HepG2 (cell line): ENCODE measurements at regions not wholly inside any gene's neighbourhood (a gene's known extent, or its start where the extent isn't known, plus 50 kb on each side); places are given as distances from the start of the nearest gene placed in this dataset.

Source experiments
- ATAC-seq: fragments of 200-7000 bp; cut with Tn5 transposase; 3 replicates; pipeline ENCODE4 v1.9.1; 2020; ENCODE audit warnings: mild to moderate bottlenecking, moderate library complexity
- BruUV-seq: library from RNA; stranded (reverse); fragments of 400-500 nt; replicated peaks from 2 replicates; lab custom pipeline; 2021; lab: Mats Ljungman, UMichigan
- CTCF ChIA-PET: fragments of 300-600 bp; formaldehyde crosslinking; extraction: SDS; loops from one replicate; lab custom pipeline; 2021; ENCODE audit warnings: low total read pairs, inconsistent platforms, low intra/inter-chr PET ratio; lab: Yijun Ruan, JAX
- POLR2A ChIA-PET: fragments of 350-600 bp; sonication (Branson Sonifier 250); formaldehyde crosslinking; loops from one replicate; lab custom pipeline; 2020; ENCODE audit warnings: antibody characterized with exemption, inconsistent platforms; lab: Yijun Ruan, JAX
- DNase-seq: peaks from one replicate; pipeline ENCODE4 v3.0.0-alpha.2; 2015; ENCODE audit warnings: low spot score
- FAIRE-seq: peaks from 3 replicates; lab custom pipeline; 2011; peaks lifted over from hg19 to GRCh38; lab: Jason Lieb, UNC
- H2AFZ ChIP-seq: one replicate; pipeline ENCODE4 v1.6.1; 2011; ENCODE audit warnings: low read length, inconsistent platforms
- H3K27ac ChIP-seq: fragments of 300-600 bp; 3 replicates; pipeline ENCODE4 v1.8.0; 2011; ENCODE audit warnings: mixed run types, mild to moderate bottlenecking, mixed read lengths, low read length, inconsistent platforms; ENCODE audit not compliant: insufficient read depth; ENCODE audit errors: extremely low read length
- H3K27me3 ChIP-seq, 2 experiments: fragments of 200-600 bp in 1 of 2; 2 replicates in 1 of 2; 3 replicates in 1 of 2; pipeline versions ENCODE4 v1.6.0 to v1.8.0; 2011; ENCODE audit warnings: low read length in 2 of 2, mild to moderate bottlenecking in 2 of 2, moderate library complexity in 2 of 2, inconsistent platforms in 1 of 2; ENCODE audit not compliant: insufficient read depth in 2 of 2, control insufficient read depth in 1 of 2
- H3K36me3 ChIP-seq, 2 experiments: fragments of 200-600 bp in 1 of 2; replicated peaks in 1 of 2; 2 replicates in 1 of 2; 3 replicates in 1 of 2; pipeline versions ENCODE4 v1.5.1 to v1.8.0; 2011; ENCODE audit warnings: low read length in 2 of 2, inconsistent platforms in 1 of 2; ENCODE audit not compliant: insufficient read depth in 2 of 2, control insufficient read depth in 1 of 2
- H3K4me1 ChIP-seq: 2 replicates; pipeline ENCODE4 v1.5.1; 2012; ENCODE audit warnings: low read length, inconsistent platforms; ENCODE audit not compliant: insufficient read depth
- H3K4me2 ChIP-seq: 2 replicates; pipeline ENCODE4 v1.6.0; 2011; ENCODE audit warnings: low read depth, low read length, inconsistent platforms
- H3K4me3 ChIP-seq, 3 experiments: fragments of 200-600 bp in 1 of 3; sonication (generic), shearing (Covaris generic) in 1 of 3; replicated peaks in 1 of 3; 2 replicates each; pipeline ENCODE4 v1.5.1; 2011 to 2016; ENCODE audit warnings: low read length in 3 of 3, inconsistent platforms in 2 of 3, low read depth in 2 of 3, mild to moderate bottlenecking in 2 of 3, control low read depth in 1 of 3, mixed read lengths in 1 of 3; ENCODE audit not compliant: insufficient read depth in 1 of 3
- H3K79me2 ChIP-seq: one replicate; pipeline ENCODE4 v1.6.1; 2011; ENCODE audit warnings: low read length, inconsistent platforms; ENCODE audit not compliant: insufficient read depth
- H3K9ac ChIP-seq: 2 replicates; pipeline ENCODE4 v1.6.0; 2011; ENCODE audit warnings: mild to moderate bottlenecking, low read depth, low read length, inconsistent platforms; ENCODE audit not compliant: insufficient read depth
- H3K9me3 ChIP-seq: 2 replicates; pipeline ENCODE4 v1.5.1; 2012; ENCODE audit warnings: mild to moderate bottlenecking, low read length
- H4K20me1 ChIP-seq: 2 replicates; pipeline ENCODE4 v1.6.0; 2011; ENCODE audit warnings: inconsistent platforms, mild to moderate bottlenecking, low read length, moderate library complexity; ENCODE audit not compliant: insufficient read depth
- DMAP1 ChIP-seq: IDR thresholded peaks from 2 replicates; pipeline ENCODE4 v1.6.1; 2016
- NR1H2 ChIP-seq: sonication (generic); formaldehyde crosslinking; IDR thresholded peaks from 2 replicates; pipeline ENCODE4 v1.8.1; 2022; ENCODE audit warnings: low read depth, missing genetic modification reagents, borderline replicate concordance
- RELA ChIP-seq: sonication (generic); formaldehyde crosslinking; IDR thresholded peaks from 2 replicates; pipeline ENCODE4 v1.4.0; 2020; ENCODE audit warnings: missing genetic modification reagents
- REST ChIP-seq, 2 experiments: IDR thresholded peaks; 2 replicates each; pipeline ENCODE4 v1.6.1; 2011 to 2012; ENCODE audit warnings: low read length in 2 of 2, borderline replicate concordance in 1 of 2, low read depth in 1 of 2, mild to moderate bottlenecking in 1 of 2, moderate library complexity in 1 of 2
- SALL1 ChIP-seq: sonication (generic); formaldehyde crosslinking; IDR thresholded peaks from 2 replicates; pipeline ENCODE4 v1.8.0; 2022; ENCODE audit warnings: mild to moderate bottlenecking, missing genetic modification reagents
- STAG1 ChIP-seq: sonication (generic); formaldehyde crosslinking; IDR thresholded peaks from 2 replicates; pipeline ENCODE4 v1.4.0; 2020; ENCODE audit warnings: missing genetic modification reagents
- TBX2 ChIP-seq: sonication (generic); formaldehyde crosslinking; IDR thresholded peaks from 2 replicates; pipeline ENCODE4 v1.5.0; 2020; ENCODE audit warnings: missing genetic modification reagents, mild to moderate bottlenecking, borderline replicate concordance
- XRCC5 ChIP-seq: fragments of 200-400 bp; formaldehyde crosslinking; optimal IDR thresholded peaks from 2 replicates; pipeline ENCODE3; 2017; ENCODE audit warnings: mild to moderate bottlenecking, low read length
- ZBED4 ChIP-seq: sonication (generic); formaldehyde crosslinking; IDR thresholded peaks from 2 replicates; pipeline ENCODE4 v1.4.0; 2020; ENCODE audit warnings: missing genetic modification reagents, borderline replicate concordance
- ZGPAT ChIP-seq: IDR thresholded peaks from 2 replicates; pipeline ENCODE4 v1.6.1; 2016; ENCODE audit warnings: mild to moderate bottlenecking
- ZNF556 ChIP-seq: sonication (generic); formaldehyde crosslinking; IDR thresholded peaks from 2 replicates; pipeline ENCODE4 v1.4.0; 2020; ENCODE audit warnings: mild to moderate bottlenecking, missing genetic modification reagents, borderline replicate concordance
- ZNF75D ChIP-seq: sonication (generic); formaldehyde crosslinking; IDR thresholded peaks from 2 replicates; pipeline ENCODE4 v1.8.1; 2023; ENCODE audit warnings: missing genetic modification reagents, mild to moderate bottlenecking, borderline replicate concordance
- ZNF768 ChIP-seq: sonication (generic); formaldehyde crosslinking; IDR thresholded peaks from 2 replicates; pipeline ENCODE4 v1.4.0; 2020; ENCODE audit warnings: missing genetic modification reagents
- WGBS: methylation state at CpG from one replicate; pipeline ENCODE4 v1.1.6; 2017; ENCODE audit warnings: low lambda C conversion rate; 5-methylcytosine and 5-hydroxymethylcytosine counted together
- in situ Hi-C: cut with HindIII; loops from 2 replicates; pipeline ENCODE4 v1.10.0; 2017; ENCODE audit warnings: low pct_unique_long_range_greater_than_20kb; ENCODE audit not compliant: extremely low pct_ligation_motif_present
- intact Hi-C: fragments of 100-400 bp; cut with micrococcal nuclease; formaldehyde crosslinking; loops from one replicate; pipeline ENCODE4 v1.10.0; 2022; ENCODE audit not compliant: unreplicated experiment

- no peak for TF ChIP-seq NR1H2 (CRISPR knock-in tag)
- no peak for TF ChIP-seq ZGPAT (CRISPR knock-in tag)
Observed at GRCh38 chr4:184289179-184289535, 71.5 kb upstream of the ENPP6 start (continued).

GRCh38 chr4:184288451-184289178 is 70.9 kb upstream of the ENPP6 start:
- Histone ChIP-seq H3K36me3 (no peaks in the 10 kb centered on the region), H2AFZ (peak overlapping the region; percentile 89), H3K79me2 (no peaks in the 10 kb centered on the region), H3K9me3 (no peaks in the 10 kb centered on the region), H3K27me3 (no peaks in the 10 kb centered on the region), H3K4me3 (peak overlapping the region; percentile 38 to 47 (median 44); a peak in 4 of 6 replicates), H4K20me1 (no peaks in the 10 kb centered on the region), H3K27ac (peak overlapping the region; percentile 44), H3K4me2 (peak overlapping the region; percentile 88), H3K4me1 (peaks cover 58% of the 10 kb centered on the region), H3K9ac (peak overlapping the region; percentile 33; the same call in 1 of the 2 replicates)
- ChIA-PET POLR2A (interaction anchor here (1.0 to 1.5 kb wide), 5 partner anchors 22 to 249 kb away, joined by 3 to 9 read pairs (median 5); no protein-coding TSS in a partner anchor), CTCF (interaction anchor here (1.1 kb wide), 1 partner anchor 249 kb away, joined by 4 read pairs; no protein-coding TSS in a partner anchor)
- ATAC-seq, result peak; percentile 71
- intact Hi-C loops, result loop anchor here (1.0 to 5.0 kb wide), 3 partner anchors 59 to 184 kb away; partner anchors contain the start of gene IRF2
- no peak for FAIRE-seq
- 35% methylated on average over 13 of the region's 14 CpGs for WGBS
- in situ Hi-C loops, result no loop called here
- DNase-seq, result no peak
- no TSS peak for BruUV-seq
- no peak for TF ChIP-seq TBX2 (CRISPR knock-in tag)
- 0 out of 2 replicates have a peak, but pooled peaks have one; percentile 16 for TF ChIP-seq STAG1 (CRISPR knock-in tag)
- peak; percentile 41; the same call in 1 of the 2 replicates for TF ChIP-seq ZBED4 (CRISPR knock-in tag)
- TF ChIP-seq ZNF75D (CRISPR knock-in tag), result no peak
- TF ChIP-seq XRCC5, result no peak
- 0 out of 2 replicates have a peak, but pooled peaks have one; percentile 47 for TF ChIP-seq RELA (CRISPR knock-in tag)
- peak; percentile 46 for TF ChIP-seq SALL1 (CRISPR knock-in tag)
- peak in 1 of 2 experiments; percentile 14; a peak in 1 of 4 replicates for TF ChIP-seq REST (IDR thresholded peaks at IDR 0.05; ENCODE audit: borderline replicate concordance in 1 of 2, low read depth in 1 of 2, low read length in 2 of 2)
- peak; percentile 4; the same call in 1 of the 2 replicates for TF ChIP-seq DMAP1 (CRISPR knock-in tag)
- TF ChIP-seq ZNF556 (CRISPR knock-in tag), result no peak
- 0 out of 2 replicates have a peak, but pooled peaks have one; percentile 24 for TF ChIP-seq ZNF768 (CRISPR knock-in tag)
